CD4-positive, CD25-positive, alpha-beta regulatory T cell (primary cell): ENCODE measurements at regions not wholly inside any gene's neighbourhood (a gene's known extent, or its start where the extent isn't known, plus 50 kb on each side); places are given as distances from the start of the nearest gene placed in this dataset.
"Not testable (repeated sequence)": the region's sequence is repeated elsewhere in the genome, so short reads cannot be mapped to it uniquely, and the experiment has no call there.

Source experiments
- ATAC-seq, 2 donors: fragments of 150-1000 bp; cut with Tn5 transposase; one replicate each; pipeline ENCODE4 v1.10.0; 2021; ENCODE audit warnings: low read depth in 2 of 2, moderate number of reproducible peaks in 2 of 2, moderate library complexity in 1 of 2
- DNase-seq, 3 donors: peaks; one replicate each; pipeline versions ENCODE4 v3.0.0 to v3.0.0-alpha.2; 2012 to 2022; ENCODE audit warnings: mixed read lengths in 1 of 3
- H3K27ac ChIP-seq: one replicate; pipeline ENCODE4 v1.7.0; 2013; ENCODE audit warnings: mild to moderate bottlenecking, low read length; ENCODE audit not compliant: insufficient read depth, poor library complexity, severe bottlenecking
- H3K27me3 ChIP-seq: one replicate; pipeline ENCODE4 v1.7.0; 2013; ENCODE audit warnings: low read length; ENCODE audit not compliant: control insufficient read depth, insufficient read depth
- H3K36me3 ChIP-seq: one replicate; pipeline ENCODE4 v1.7.0; 2013; ENCODE audit warnings: mild to moderate bottlenecking, low read length, moderate library complexity; ENCODE audit not compliant: control insufficient read depth, insufficient read depth
- H3K4me1 ChIP-seq: 2 replicates; pipeline ENCODE4 v1.7.0; 2013; ENCODE audit warnings: mild to moderate bottlenecking, low read length; ENCODE audit not compliant: insufficient read depth, control insufficient read depth, poor library complexity, severe bottlenecking
- H3K4me3 ChIP-seq: one replicate; pipeline ENCODE4 v1.7.0; 2013; ENCODE audit warnings: low read depth, mild to moderate bottlenecking, low read length, moderate library complexity
- H3K9me3 ChIP-seq, 2 experiments: 1 replicate in 1 of 2; 2 replicates in 1 of 2; pipeline ENCODE4 v1.7.0; 2013; ENCODE audit warnings: low read length in 2 of 2, mild to moderate bottlenecking in 1 of 2, moderate library complexity in 1 of 2; ENCODE audit not compliant: control insufficient read depth in 2 of 2
- H3K27ac Mint-ChIP-seq, 3 donors: one replicate each; pipeline ENCODE4 v1.8.0; 2020 to 2022; ENCODE audit warnings: mild to moderate bottlenecking in 3 of 3, mixed read lengths in 3 of 3, moderate library complexity in 2 of 3
- H3K27me3 Mint-ChIP-seq: one replicate; pipeline ENCODE4 v1.8.0; 2022; ENCODE audit warnings: mild to moderate bottlenecking, mixed read lengths
- H3K36me3 Mint-ChIP-seq: one replicate; pipeline ENCODE4 v1.8.0; 2020; ENCODE audit warnings: mixed read lengths
- H3K4me1 Mint-ChIP-seq, 4 donors: one replicate each; pipeline ENCODE4 v1.8.0; 2020 to 2022; ENCODE audit warnings: mixed read lengths in 4 of 4, mild to moderate bottlenecking in 1 of 4
- H3K4me3 Mint-ChIP-seq, 4 donors: one replicate each; pipeline ENCODE4 v1.8.0; 2020 to 2022; ENCODE audit warnings: mild to moderate bottlenecking in 4 of 4, mixed read lengths in 4 of 4, moderate library complexity in 3 of 4
- H3K9me3 Mint-ChIP-seq, 7 donors: one replicate each; pipeline ENCODE4 v1.8.0; 2020 to 2022; ENCODE audit warnings: mixed read lengths in 7 of 7, mild to moderate bottlenecking in 3 of 7, moderate library complexity in 2 of 7

DNA sequence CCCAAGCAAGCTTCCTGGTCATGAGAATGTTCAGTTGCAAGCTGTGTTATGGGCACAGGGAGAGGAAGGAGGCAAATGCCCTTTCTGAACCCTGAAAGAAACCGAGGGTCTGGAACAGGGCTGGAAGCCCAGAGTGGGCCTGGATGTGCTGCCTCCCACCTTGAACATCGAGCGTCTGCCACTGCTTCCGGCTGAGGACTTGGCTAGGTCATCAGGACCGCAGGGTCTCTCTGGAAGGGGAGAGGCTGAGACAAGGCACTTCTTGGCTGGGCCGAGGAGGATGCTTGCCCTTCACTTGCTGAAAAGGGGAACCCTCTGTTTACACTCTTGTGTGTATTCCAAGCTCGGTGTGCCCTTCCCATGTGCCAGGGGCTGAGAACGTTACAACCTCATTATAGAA lies 168.0 kb upstream of the C1orf174 start:
- no peak for ATAC-seq
- DNase-seq: no peak
- no peaks in the 10 kb centered on the region for H3K36me3 Mint-ChIP-seq
- no peaks in the 10 kb centered on the region for H3K4me1 Mint-ChIP-seq
- no peaks in the 10 kb centered on the region for H3K9me3 Mint-ChIP-seq
- no peaks in the 10 kb centered on the region for H3K27me3 ChIP-seq
- H3K27me3 Mint-ChIP-seq: peaks cover 6% of the 10 kb centered on the region
- no peak overlapping the region for H3K4me3 Mint-ChIP-seq
- H3K36me3 ChIP-seq: no peaks in the 10 kb centered on the region
- H3K9me3 ChIP-seq: no peaks in the 10 kb centered on the region
- no peak overlapping the region for H3K4me3 ChIP-seq
- H3K4me1 ChIP-seq: no peaks in the 10 kb centered on the region
- no peak overlapping the region for H3K27ac ChIP-seq
- no peak overlapping the region for H3K27ac Mint-ChIP-seq

- H3K9me3 Mint-ChIP-seq: no peaks in the 10 kb centered on the region
- H3K27me3 Mint-ChIP-seq: peaks cover 9% of the 10 kb centered on the region
- Histone ChIP-seq H3K27ac (no peak overlapping the region), H3K4me1 (no peaks in the 10 kb centered on the region), H3K9me3 (no peaks in the 10 kb centered on the region), H3K4me3 (no peak overlapping the region), H3K27me3 (no peaks in the 10 kb centered on the region), H3K36me3 (no peaks in the 10 kb centered on the region)
- ATAC-seq (no peak), DNase-seq (no peak)
- no peaks in the 10 kb centered on the region for H3K4me1 Mint-ChIP-seq
- H3K27ac Mint-ChIP-seq: no peak overlapping the region
- no peaks in the 10 kb centered on the region for H3K36me3 Mint-ChIP-seq
- H3K4me3 Mint-ChIP-seq: no peak overlapping the region
Measured at GRCh38 chr1:4071653-4072052, 171.6 kb upstream of the C1orf174 start.

DNA sequence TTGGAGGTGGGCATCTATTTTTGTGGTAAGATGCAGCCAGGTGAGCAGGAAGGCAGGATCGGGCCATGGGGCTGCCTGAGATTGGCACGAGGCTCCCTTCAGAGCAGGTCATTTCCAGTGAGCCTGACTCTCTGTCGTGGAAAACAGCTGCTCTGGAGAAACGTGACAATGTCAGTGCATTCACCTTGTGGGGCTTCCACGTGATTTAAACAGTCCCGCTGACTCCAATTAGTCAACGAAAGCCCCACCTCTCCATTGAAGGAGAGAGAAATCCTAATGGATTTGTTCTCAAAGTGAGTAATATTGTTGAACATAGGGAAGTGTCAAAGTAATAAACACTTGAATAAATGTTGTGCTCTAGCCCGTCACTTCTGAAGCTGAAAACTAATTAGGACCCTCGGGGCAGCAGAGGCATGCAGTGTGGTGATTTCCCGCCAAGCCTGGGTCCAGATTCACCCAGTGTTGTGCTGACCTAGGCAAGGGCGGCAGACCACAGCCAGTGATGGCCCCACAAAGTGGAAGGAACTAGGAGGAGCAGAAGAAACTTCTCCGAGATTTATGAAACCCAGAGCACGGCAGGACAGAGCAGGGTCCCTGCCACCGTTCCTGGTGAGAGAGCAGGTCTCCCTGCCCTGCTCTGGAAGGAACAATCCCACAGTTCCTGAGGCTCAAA lies 172.5 kb upstream of the C1orf174 start:
- H3K27ac Mint-ChIP-seq: no peak overlapping the region

GRCh38 chr1:4075436-4076225 lies 175.6 kb upstream of the C1orf174 start:
- no peak overlapping the region for H3K27ac ChIP-seq
- no peaks in the 10 kb centered on the region for H3K9me3 ChIP-seq
- Mint-ChIP-seq H3K27me3 (peaks cover 9% of the 10 kb centered on the region), H3K9me3 (peaks cover 0 to 4% (median 0%) of the 10 kb centered on the region in 7 donors), H3K4me1 (no peaks in the 10 kb centered on the region), H3K4me3 (no peak overlapping the region), H3K36me3 (no peaks in the 10 kb centered on the region), H3K27ac (no peak overlapping the region)
- H3K4me1 ChIP-seq: no peaks in the 10 kb centered on the region
- H3K27me3 ChIP-seq: no peaks in the 10 kb centered on the region
- ATAC-seq (no peak), DNase-seq (no peak)
- no peak overlapping the region for H3K4me3 ChIP-seq
- no peaks in the 10 kb centered on the region for H3K36me3 ChIP-seq

More for the DNA sequence above, 172.5 kb upstream of the C1orf174 start:
- no peaks in the 10 kb centered on the region for H3K4me1 ChIP-seq
- no peaks in the 10 kb centered on the region for H3K27me3 ChIP-seq
- no peak for ATAC-seq
- Mint-ChIP-seq H3K36me3 (no peaks in the 10 kb centered on the region), H3K27me3 (peaks cover 9% of the 10 kb centered on the region), H3K4me3 (no peak overlapping the region), H3K9me3 (no peaks in the 10 kb centered on the region), H3K4me1 (no peaks in the 10 kb centered on the region)
- no peaks in the 10 kb centered on the region for H3K9me3 ChIP-seq
- no peak for DNase-seq
- no peak overlapping the region for H3K27ac ChIP-seq
- no peak overlapping the region for H3K4me3 ChIP-seq
- no peaks in the 10 kb centered on the region for H3K36me3 ChIP-seq

- Mint-ChIP-seq H3K27ac (no peak overlapping the region), H3K4me1 (no peaks in the 10 kb centered on the region), H3K27me3 (peaks cover 9% of the 10 kb centered on the region), H3K9me3 (peaks cover 0 to 10% (median 0%) of the 10 kb centered on the region in 7 donors), H3K36me3 (no peaks in the 10 kb centered on the region), H3K4me3 (no peak overlapping the region)
- H3K4me1 ChIP-seq: no peaks in the 10 kb centered on the region
- H3K27me3 ChIP-seq: no peaks in the 10 kb centered on the region
- ATAC-seq: no peak
- DNase-seq: no peak
- no peak overlapping the region for H3K4me3 ChIP-seq
- no peaks in the 10 kb centered on the region for H3K36me3 ChIP-seq
- no peaks in the 10 kb centered on the region for H3K9me3 ChIP-seq
- H3K27ac ChIP-seq: no peak overlapping the region
Measured at GRCh38 chr1:4076346-4076745, 176.3 kb upstream of the C1orf174 start.

GRCh38 chr1:4078091-4078962 lies 178.3 kb upstream of the C1orf174 start:
- not testable (repeated sequence) for H3K4me3 Mint-ChIP-seq, DNase-seq, H3K9me3 Mint-ChIP-seq, H3K36me3 Mint-ChIP-seq, H3K4me3 ChIP-seq, H3K27ac Mint-ChIP-seq, H3K27ac ChIP-seq, ATAC-seq, H3K27me3 ChIP-seq, H3K4me1 ChIP-seq, H3K27me3 Mint-ChIP-seq, H3K4me1 Mint-ChIP-seq, H3K36me3 ChIP-seq, H3K9me3 ChIP-seq

- Mint-ChIP-seq H3K36me3 (no peaks in the 10 kb centered on the region), H3K27ac (no peak overlapping the region), H3K4me1 (no peaks in the 10 kb centered on the region), H3K9me3 (peaks cover 0 to 10% (median 0%) of the 10 kb centered on the region in 7 donors), H3K4me3 (no peak overlapping the region), H3K27me3 (no peaks in the 10 kb centered on the region)
- no peak overlapping the region for H3K4me3 ChIP-seq
- no peaks in the 10 kb centered on the region for H3K4me1 ChIP-seq
- DNase-seq (no peak), ATAC-seq (no peak)
- H3K9me3 ChIP-seq: no peaks in the 10 kb centered on the region
- H3K27me3 ChIP-seq: no peaks in the 10 kb centered on the region
- no peak overlapping the region for H3K27ac ChIP-seq
- H3K36me3 ChIP-seq: no peaks in the 10 kb centered on the region
Measured at GRCh38 chr1:4079815-4080214, 179.7 kb upstream of the C1orf174 start.
